Skeletal muscle tissue (tissue), 3 donors: ENCODE measurements at regions not wholly inside any gene's neighbourhood (a gene's known extent, or its start where the extent isn't known, plus 50 kb on each side); places are given as distances from the start of the nearest gene placed in this dataset.
"Not testable (repeated sequence)": the region's sequence is repeated elsewhere in the genome, so short reads cannot be mapped to it uniquely, and the experiment has no call there.

Source experiments
- H3K27ac ChIP-seq: one replicate; pipeline ENCODE4 v1.7.0; 2013; ENCODE audit warnings: mild to moderate bottlenecking, low read depth, low read length, inconsistent platforms
- H3K27me3 ChIP-seq, 3 donors: one replicate each; pipeline ENCODE4 v1.7.0; 2013; ENCODE audit warnings: low read length in 3 of 3; ENCODE audit not compliant: control insufficient read depth in 3 of 3, insufficient read depth in 3 of 3
- H3K36me3 ChIP-seq, 3 donors: one replicate each; pipeline ENCODE4 v1.7.0; 2013; ENCODE audit warnings: low read length in 3 of 3; ENCODE audit not compliant: control insufficient read depth in 3 of 3, insufficient read depth in 3 of 3
- H3K4me1 ChIP-seq, 3 donors: one replicate each; pipeline ENCODE4 v1.7.0; 2013; ENCODE audit warnings: low read length in 3 of 3, mild to moderate bottlenecking in 3 of 3; ENCODE audit not compliant: control insufficient read depth in 3 of 3, insufficient read depth in 3 of 3
- H3K4me3 ChIP-seq, 3 donors: one replicate each; pipeline ENCODE4 v1.7.0; 2013; ENCODE audit warnings: low read length in 3 of 3
- H3K9ac ChIP-seq, 3 donors: one replicate each; pipeline ENCODE4 v1.7.0; 2013; ENCODE audit warnings: low read length in 3 of 3, mild to moderate bottlenecking in 3 of 3, moderate library complexity in 2 of 3, low read depth in 1 of 3
- H3K9me3 ChIP-seq, 3 donors: one replicate each; pipeline ENCODE4 v1.7.0; 2013; ENCODE audit warnings: low read length in 3 of 3; ENCODE audit not compliant: control insufficient read depth in 3 of 3
- donor health status: Osteomylitis.

DNA sequence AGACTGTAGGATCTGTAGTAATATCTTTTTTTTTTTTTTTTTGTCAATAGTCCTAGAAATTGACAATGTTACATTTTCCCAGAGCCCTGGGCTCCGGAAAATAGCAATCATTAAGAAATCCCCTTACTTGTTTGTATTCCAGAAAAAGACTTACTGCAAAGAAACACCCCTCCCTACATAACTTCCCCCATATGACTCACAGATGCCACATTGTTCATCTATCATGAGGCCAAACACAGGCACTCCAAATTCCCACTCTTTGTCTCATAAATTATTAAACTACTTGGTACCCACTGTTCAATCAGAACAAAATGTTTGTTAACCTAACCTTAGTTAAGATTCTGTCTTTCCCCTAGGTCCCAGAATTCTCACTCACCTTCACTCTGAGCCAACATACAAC is 53.5 kb downstream of the TEX51 start:
- H3K9ac ChIP-seq: no peak overlapping the region
- H3K36me3 ChIP-seq: no peaks in the 10 kb centered on the region
- no peak overlapping the region for H3K27ac ChIP-seq
- H3K4me1 ChIP-seq: no peaks in the 10 kb centered on the region
- H3K27me3 ChIP-seq: peaks cover 0 to 10% (median 5%) of the 10 kb centered on the region in 3 donors
- no peak overlapping the region for H3K4me3 ChIP-seq
- no peaks in the 10 kb centered on the region for H3K9me3 ChIP-seq

GRCh38 chr2:126953483-126953882 is 54.8 kb downstream of the TEX51 start:
- Histone ChIP-seq H3K9me3 (no peaks in the 10 kb centered on the region), H3K4me3 (no peak overlapping the region), H3K9ac (no peak overlapping the region), H3K36me3 (no peaks in the 10 kb centered on the region), H3K27ac (no peak overlapping the region), H3K4me1 (no peaks in the 10 kb centered on the region), H3K27me3 (peaks cover 0 to 6% (median 5%) of the 10 kb centered on the region in 3 donors)

DNA sequence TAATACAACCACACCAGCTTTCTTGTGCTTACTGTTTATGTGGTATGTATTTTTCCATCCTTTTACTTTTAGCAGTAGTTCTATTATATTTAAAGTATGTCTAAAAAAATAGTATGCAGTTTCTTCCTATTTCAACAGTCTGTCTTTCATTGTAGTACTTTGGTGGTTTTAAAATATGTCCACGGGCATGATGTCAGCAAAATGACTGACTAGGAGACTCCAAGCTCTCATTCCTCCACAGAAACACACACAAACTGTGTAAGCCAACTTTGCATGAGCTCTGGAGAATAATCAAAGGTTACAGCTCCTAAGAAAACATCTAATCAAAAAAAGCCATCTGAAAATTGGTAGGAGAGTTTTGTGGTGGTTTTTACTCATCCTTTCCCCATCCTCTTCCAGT is 56.1 kb downstream of the TEX51 start:
- H3K27me3 ChIP-seq: peaks cover 0 to 6% (median 5%) of the 10 kb centered on the region in 3 donors
- H3K9ac ChIP-seq: no peak overlapping the region
- no peak overlapping the region for H3K4me3 ChIP-seq
- H3K4me1 ChIP-seq: no peaks in the 10 kb centered on the region
- no peak overlapping the region for H3K27ac ChIP-seq
- no peaks in the 10 kb centered on the region for H3K9me3 ChIP-seq
- no peaks in the 10 kb centered on the region for H3K36me3 ChIP-seq

DNA sequence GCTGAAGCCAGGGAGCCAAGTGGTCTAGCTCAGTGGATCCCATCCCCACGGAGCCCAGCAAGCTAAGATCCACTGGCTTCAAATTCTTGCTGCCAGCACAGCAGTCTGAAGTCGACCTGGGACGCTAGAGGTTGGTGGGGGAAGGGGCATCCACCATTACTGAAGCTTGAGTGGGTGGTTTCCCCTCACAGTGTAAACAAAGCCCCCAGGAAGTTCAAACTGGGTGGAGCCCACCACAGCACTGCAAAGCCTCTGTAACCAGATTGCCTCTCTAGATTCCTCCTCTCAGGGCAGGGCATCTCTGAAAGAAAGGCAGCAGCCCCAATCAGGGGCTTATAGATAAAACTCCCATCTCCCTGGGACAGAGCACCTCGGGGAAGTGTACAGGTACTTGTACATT is 58.1 kb downstream of the TEX51 start:
- not testable (repeated sequence) for H3K4me3 ChIP-seq, H3K27me3 ChIP-seq, H3K9me3 ChIP-seq, H3K9ac ChIP-seq, H3K4me1 ChIP-seq, H3K36me3 ChIP-seq, H3K27ac ChIP-seq

DNA sequence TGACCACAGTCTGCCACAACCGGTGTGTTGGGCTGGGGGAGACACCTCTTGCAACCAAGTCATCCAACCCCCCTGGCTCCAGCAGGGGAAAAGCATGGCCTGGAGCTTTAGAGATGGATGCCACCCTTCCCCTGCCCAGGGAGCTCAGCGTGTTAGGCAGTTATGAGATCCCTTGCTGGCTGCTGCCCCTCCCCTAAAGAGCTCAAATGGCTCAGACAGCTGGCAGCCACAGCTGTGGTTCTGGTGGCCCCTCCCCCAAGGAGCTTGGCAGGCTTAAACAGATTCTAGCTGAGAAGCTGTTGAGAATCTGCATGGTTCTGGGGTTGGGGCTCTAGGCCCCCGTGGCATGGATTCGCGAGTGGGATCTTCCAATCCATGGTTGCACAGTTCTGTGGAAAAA is 64.7 kb downstream of the TEX51 start:
- peaks cover 0 to 9% (median 0%) of the 10 kb centered on the region in 3 donors for H3K4me1 ChIP-seq
- no peak overlapping the region for H3K27ac ChIP-seq
- peaks cover 0 to 4% (median 3%) of the 10 kb centered on the region in 3 donors for H3K27me3 ChIP-seq
- H3K9ac ChIP-seq: no peak overlapping the region
- H3K9me3 ChIP-seq: no peaks in the 10 kb centered on the region
- H3K4me3 ChIP-seq: no peak overlapping the region
- no peaks in the 10 kb centered on the region for H3K36me3 ChIP-seq

DNA sequence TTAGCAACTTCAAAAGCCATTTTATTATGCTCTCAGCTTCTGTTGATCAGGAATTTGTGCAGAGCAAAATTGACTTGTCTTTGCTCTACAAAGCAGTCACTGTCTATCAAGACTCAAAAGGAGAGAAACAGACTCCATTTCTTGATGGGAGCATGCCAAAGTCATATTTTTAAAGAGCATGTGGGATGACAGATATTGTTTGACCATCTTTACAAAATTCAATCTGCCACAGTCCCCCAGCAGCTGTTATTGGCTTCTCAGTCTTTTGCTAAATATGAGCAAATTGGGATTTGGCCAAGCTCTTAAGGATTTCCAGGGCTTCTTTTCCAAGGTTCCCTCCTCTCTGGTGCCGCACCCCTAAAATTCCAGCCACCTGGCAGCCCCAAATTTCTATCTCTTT is 67.9 kb downstream of the TEX51 start:
- no peak overlapping the region for H3K9ac ChIP-seq
- H3K9me3 ChIP-seq: no peaks in the 10 kb centered on the region
- peaks cover 0 to 17% (median 0%) of the 10 kb centered on the region in 3 donors for H3K4me1 ChIP-seq
- no peak overlapping the region for H3K4me3 ChIP-seq
- H3K27ac ChIP-seq: no peak overlapping the region
- peaks cover 0 to 8% (median 5%) of the 10 kb centered on the region in 3 donors for H3K27me3 ChIP-seq
- H3K36me3 ChIP-seq: no peaks in the 10 kb centered on the region

DNA sequence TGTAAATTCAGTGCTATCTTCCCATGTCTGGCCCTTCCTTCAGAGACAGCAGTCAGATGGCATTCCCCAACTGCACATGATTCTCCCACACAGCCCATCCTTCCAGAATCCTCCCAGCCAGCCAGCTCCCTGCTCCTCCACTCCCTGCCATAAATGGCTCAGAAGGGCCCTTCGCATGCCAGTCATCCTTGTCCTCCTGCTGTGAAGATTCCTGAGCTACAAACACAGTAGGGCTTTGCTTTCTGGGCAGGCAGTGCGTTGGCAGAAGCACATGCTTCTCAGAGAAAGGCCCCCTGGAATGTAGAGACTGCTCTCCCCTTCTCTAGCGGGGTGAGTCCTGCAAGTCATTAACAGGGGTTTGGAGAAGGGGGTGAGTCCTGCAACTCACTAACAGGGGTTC is 71.9 kb downstream of the TEX51 start:
- Histone ChIP-seq H3K27ac (no peak overlapping the region), H3K9me3 (no peaks in the 10 kb centered on the region), H3K4me1 (peaks cover 4 to 17% (median 8%) of the 10 kb centered on the region in 3 donors), H3K4me3 (no peak overlapping the region), H3K27me3 (peaks cover 0 to 8% (median 5%) of the 10 kb centered on the region in 3 donors), H3K36me3 (no peaks in the 10 kb centered on the region), H3K9ac (no peak overlapping the region)

DNA sequence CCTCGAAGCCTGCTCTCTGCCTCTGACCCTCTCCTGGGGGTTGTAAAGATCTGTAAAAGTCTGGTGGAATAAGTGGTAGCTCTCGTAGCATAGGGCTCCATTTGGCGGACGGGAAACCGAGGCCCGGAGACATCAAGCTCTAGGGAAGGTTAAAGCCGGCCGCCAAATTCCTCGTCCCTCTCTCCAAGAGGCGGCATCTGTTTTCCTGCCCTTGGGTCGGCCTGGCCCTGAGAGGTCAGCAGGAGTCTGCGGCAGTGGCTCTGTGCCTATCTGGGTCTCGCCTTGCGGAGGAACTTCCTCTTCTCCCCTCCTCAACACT is 72.4 kb downstream of the TEX51 start:
- Histone ChIP-seq H3K27ac (no peak overlapping the region), H3K4me1 (peaks cover 4 to 17% (median 8%) of the 10 kb centered on the region in 3 donors), H3K27me3 (peaks cover 0 to 7% (median 5%) of the 10 kb centered on the region in 3 donors), H3K9me3 (no peaks in the 10 kb centered on the region), H3K4me3 (no peak overlapping the region), H3K9ac (no peak overlapping the region), H3K36me3 (no peaks in the 10 kb centered on the region)

GRCh38 chr2:126971481-126972278 is 73.0 kb downstream of the TEX51 start:
- no peaks in the 10 kb centered on the region for H3K36me3 ChIP-seq
- H3K9ac ChIP-seq: peak overlapping the region; percentile 64 to 80 (median 78)
- peaks cover 0 to 5% (median 4%) of the 10 kb centered on the region in 3 donors for H3K27me3 ChIP-seq
- H3K27ac ChIP-seq: no peak overlapping the region
- no peaks in the 10 kb centered on the region for H3K9me3 ChIP-seq
- peak overlapping the region; percentile 58 to 66 (median 61) for H3K4me3 ChIP-seq
- H3K4me1 ChIP-seq: peaks cover 4 to 17% (median 8%) of the 10 kb centered on the region in 3 donors

DNA sequence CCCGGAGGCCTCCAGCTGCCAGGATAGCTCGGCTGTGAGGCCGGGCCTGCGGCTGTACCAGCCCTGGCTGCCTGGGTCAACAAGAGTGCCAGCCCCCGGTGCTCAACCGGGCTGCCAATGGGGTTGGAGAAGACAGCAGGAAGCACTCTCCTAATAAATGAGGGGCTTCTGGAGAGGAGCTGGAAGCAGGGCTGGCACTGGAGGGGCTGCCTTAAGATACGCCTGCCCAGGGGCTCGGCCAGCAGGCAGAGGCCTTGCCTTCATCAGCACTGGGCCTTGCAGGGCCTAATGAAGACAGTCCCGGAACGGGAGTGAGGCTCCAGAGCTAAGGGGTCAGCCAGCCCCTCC is 73.6 kb downstream of the TEX51 start:
- peak overlapping the region in 2 of 3 donors; percentile 13 to 61 for H3K4me3 ChIP-seq
- peaks cover 4 to 17% (median 8%) of the 10 kb centered on the region in 3 donors for H3K4me1 ChIP-seq
- H3K27ac ChIP-seq: no peak overlapping the region
- H3K27me3 ChIP-seq: peaks cover 0 to 5% (median 4%) of the 10 kb centered on the region in 3 donors
- H3K36me3 ChIP-seq: no peaks in the 10 kb centered on the region
- H3K9me3 ChIP-seq: no peaks in the 10 kb centered on the region
- H3K9ac ChIP-seq: peak overlapping the region in 2 of 3 donors; percentile 64 to 78
